Mucosa of descending colon (tissue), 3 donors: ENCODE measurements at regions not wholly inside any gene's neighbourhood (a gene's known extent, or its start where the extent isn't known, plus 50 kb on each side); places are given as distances from the start of the nearest gene placed in this dataset.

ENCODE experiments used
- ATAC-seq: fragments of 200-7000 bp; cut with Tn5 transposase; one replicate; pipeline ENCODE4 v1.9.1; 2020; ENCODE audit warnings: mild to moderate bottlenecking, moderate library complexity
- DNase-seq, 3 donors: peaks; one replicate each; pipeline ENCODE4 v3.0.0-alpha.2; 2020
- H3K36me3 ChIP-seq: fragments of 200-600 bp; one replicate; pipeline ENCODE4 v1.8.0; 2021; ENCODE audit warnings: low read depth, mild to moderate bottlenecking
- H3K4me1 ChIP-seq: fragments of 200-600 bp; one replicate; pipeline ENCODE4 v1.8.0; 2021; ENCODE audit warnings: low read depth, mild to moderate bottlenecking
- H3K4me3 ChIP-seq: fragments of 200-600 bp; one replicate; pipeline ENCODE4 v1.8.0; 2021; ENCODE audit warnings: mild to moderate bottlenecking
- H3K9me3 ChIP-seq: fragments of 200-600 bp; one replicate; pipeline ENCODE4 v1.8.0; 2021; ENCODE audit warnings: mild to moderate bottlenecking
- CTCF ChIP-seq: fragments of 200-600 bp; IDR thresholded peaks from one replicate; pipeline ENCODE4 v1.8.0; 2022; ENCODE audit warnings: antibody characterized with exemption, mild to moderate bottlenecking
- intact Hi-C, 2 donors: fragments of 100-400 bp; cut with DNase I in 1 of 2; cut with micrococcal nuclease in 1 of 2; formaldehyde crosslinking; loops; one replicate each; pipeline versions ENCODE4 v1.11.0 to v1.11.1; 2022; cut with DNase I, micrococcal nuclease
- donor health status: DM: no; HTN: no; CAD: no; lungs with moderate emphysema.
- donor health status: DM: no; HTN: no; CAD: no.
- donor health status: DM: no; HTN: yes; CAD: no.

- Histone ChIP-seq H3K4me3 (no peak overlapping the region), H3K4me1 (no peaks in the 10 kb centered on the region), H3K36me3 (no peaks in the 10 kb centered on the region), H3K9me3 (no peaks in the 10 kb centered on the region)
- no peak for TF ChIP-seq CTCF
- ATAC-seq (peak; percentile 93), DNase-seq (peak in 1 of 3 donors; percentile 25)
- intact Hi-C loops, result no loop called here
Observed at GRCh38 chr4:81606801-81607501, 135.2 kb upstream of the RASGEF1B start.

GRCh38 chr4:81606166-81606565 is 134.5 kb upstream of the RASGEF1B start:
- intact Hi-C loops, result no loop called here
- H3K4me1 ChIP-seq, result no peaks in the 10 kb centered on the region
- ATAC-seq, result no peak

GRCh38 chr4:81605271-81605670 is 133.6 kb upstream of the RASGEF1B start:
- no peak for DNase-seq
- Histone ChIP-seq H3K4me1 (no peaks in the 10 kb centered on the region), H3K4me3 (no peak overlapping the region), H3K9me3 (no peaks in the 10 kb centered on the region), H3K36me3 (no peaks in the 10 kb centered on the region)
- ATAC-seq, result peak; percentile 57
- intact Hi-C loops, result no loop called here
- TF ChIP-seq CTCF, result no peak

More at GRCh38 chr4:81606166-81606565, 134.5 kb upstream of the RASGEF1B start:
- Histone ChIP-seq H3K9me3 (no peaks in the 10 kb centered on the region), H3K36me3 (no peaks in the 10 kb centered on the region), H3K4me3 (no peak overlapping the region)
- DNase-seq, result no peak
- TF ChIP-seq CTCF, result no peak

GRCh38 chr4:81604683-81605218 is 133.0 kb upstream of the RASGEF1B start:
- no peak for DNase-seq
- TF ChIP-seq CTCF, result no peak
- intact Hi-C loops, result no loop called here
- H3K4me1 ChIP-seq, result no peaks in the 10 kb centered on the region
- no peaks in the 10 kb centered on the region for H3K9me3 ChIP-seq
- H3K4me3 ChIP-seq, result no peak overlapping the region
- ATAC-seq, result no peak
- H3K36me3 ChIP-seq, result no peaks in the 10 kb centered on the region

GRCh38 chr4:81602854-81603253 is 131.1 kb upstream of the RASGEF1B start:
- intact Hi-C loops, result no loop called here
- TF ChIP-seq CTCF, result no peak
- DNase-seq (no peak), ATAC-seq (no peak)
- no peaks in the 10 kb centered on the region for H3K4me1 ChIP-seq
- no peaks in the 10 kb centered on the region for H3K36me3 ChIP-seq
- H3K4me3 ChIP-seq, result no peak overlapping the region
- no peaks in the 10 kb centered on the region for H3K9me3 ChIP-seq

GRCh38 chr4:81601358-81601694 is 129.6 kb upstream of the RASGEF1B start:
- H3K9me3 ChIP-seq, result no peaks in the 10 kb centered on the region
- no peak overlapping the region for H3K4me3 ChIP-seq
- H3K36me3 ChIP-seq, result no peaks in the 10 kb centered on the region
- intact Hi-C loops, result no loop called here
- peak; percentile 29 for ATAC-seq
- no peak for TF ChIP-seq CTCF
- no peak for DNase-seq
- no peaks in the 10 kb centered on the region for H3K4me1 ChIP-seq
